ENCODE measurements at regions not wholly inside any gene's neighbourhood (a gene's known extent, or its start where the extent isn't known, plus 50 kb on each side); places are given as distances from the start of the nearest gene placed in this dataset.

DNA sequence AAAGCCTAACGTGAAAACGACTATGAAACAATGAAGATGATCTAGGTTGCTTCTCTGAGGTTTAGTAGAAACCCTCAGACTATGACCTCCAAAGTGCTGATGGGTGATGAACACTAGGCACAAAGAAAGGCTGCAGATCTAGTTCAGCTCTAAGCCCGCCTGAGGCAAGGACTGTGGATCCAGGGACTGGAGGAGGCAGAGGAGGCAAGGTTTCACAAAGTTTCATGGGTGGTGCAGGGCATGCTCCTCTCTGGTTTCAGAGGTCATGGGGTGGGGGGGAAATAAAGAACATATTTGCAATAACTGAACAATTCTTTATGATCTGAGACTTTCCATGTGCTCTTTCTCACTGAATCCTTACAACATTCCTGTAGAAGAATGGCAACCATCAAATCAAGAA, 679.2 kb downstream of the NTRK3 start:
- Histone ChIP-seq H3K4me3 (no peak overlapping the region), H3K27me3 (no peaks in the 10 kb centered on the region), H3K27ac (no peak overlapping the region), H3K36me3 (replicated peaks in 1 of 2) (peaks cover 0 to 3% of the 10 kb centered on the region in 2 donors), H3K4me1 (replicated peaks in 1 of 2) (no peaks in the 10 kb centered on the region), H3K9me3 (replicated peaks in 1 of 3) (no peaks in the 10 kb centered on the region)
- TF ChIP-seq, protein P1, sequence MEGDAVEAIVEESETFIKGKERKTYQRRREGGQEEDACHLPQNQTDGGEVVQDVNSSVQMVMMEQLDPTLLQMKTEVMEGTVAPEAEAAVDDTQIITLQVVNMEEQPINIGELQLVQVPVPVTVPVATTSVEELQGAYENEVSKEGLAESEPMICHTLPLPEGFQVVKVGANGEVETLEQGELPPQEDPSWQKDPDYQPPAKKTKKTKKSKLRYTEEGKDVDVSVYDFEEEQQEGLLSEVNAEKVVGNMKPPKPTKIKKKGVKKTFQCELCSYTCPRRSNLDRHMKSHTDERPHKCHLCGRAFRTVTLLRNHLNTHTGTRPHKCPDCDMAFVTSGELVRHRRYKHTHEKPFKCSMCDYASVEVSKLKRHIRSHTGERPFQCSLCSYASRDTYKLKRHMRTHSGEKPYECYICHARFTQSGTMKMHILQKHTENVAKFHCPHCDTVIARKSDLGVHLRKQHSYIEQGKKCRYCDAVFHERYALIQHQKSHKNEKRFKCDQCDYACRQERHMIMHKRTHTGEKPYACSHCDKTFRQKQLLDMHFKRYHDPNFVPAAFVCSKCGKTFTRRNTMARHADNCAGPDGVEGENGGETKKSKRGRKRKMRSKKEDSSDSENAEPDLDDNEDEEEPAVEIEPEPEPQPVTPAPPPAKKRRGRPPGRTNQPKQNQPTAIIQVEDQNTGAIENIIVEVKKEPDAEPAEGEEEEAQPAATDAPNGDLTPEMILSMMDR (IDR thresholded peaks at IDR 0.05) = no peak
- no peak for TF ChIP-seq POLR2A (IDR thresholded peaks at IDR 0.05)
- DNase-seq = no peak
- intact Hi-C loops (cut with DNase I) = no loop called here
- WGBS, 4 donors = 70 to 76% (median 72%) methylated on average over 3 of the region's 3 CpGs

DNA sequence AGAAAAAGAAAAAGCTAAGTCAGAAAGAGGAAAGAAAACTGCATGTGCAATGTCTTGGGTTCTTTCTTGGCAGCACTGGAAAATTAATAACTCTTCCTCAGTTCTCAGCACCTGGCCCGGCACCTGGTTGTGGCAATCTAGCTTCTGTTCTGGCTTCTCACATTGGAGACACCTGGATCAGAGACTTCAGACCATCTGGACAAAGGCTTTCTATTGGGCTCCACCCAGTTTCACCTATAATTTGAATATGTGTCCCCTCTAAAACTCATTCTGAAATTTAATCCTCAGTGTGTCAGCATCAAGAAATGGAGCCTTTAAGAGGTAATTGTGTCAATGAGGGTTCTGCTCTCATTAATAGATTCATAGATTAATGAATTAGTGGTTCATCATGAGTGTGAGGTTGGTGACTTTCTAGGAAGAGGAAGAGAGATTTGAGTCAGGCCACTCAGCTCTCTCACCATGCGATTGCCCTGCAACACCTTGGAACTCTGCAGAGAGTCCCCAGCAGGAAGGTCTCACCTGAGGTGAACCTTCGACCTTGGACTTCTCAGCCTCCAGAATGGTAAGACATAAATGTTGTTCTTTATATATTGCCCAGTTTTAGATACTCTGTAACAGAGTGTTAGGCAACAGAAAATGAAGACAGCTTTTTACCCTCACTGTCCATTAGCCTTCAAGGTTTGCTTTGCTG, 679.9 kb downstream of the NTRK3 start:
- Histone ChIP-seq H3K27me3 (no peaks in the 10 kb centered on the region), H3K27ac (no peak overlapping the region), H3K4me3 (no peak overlapping the region), H3K9me3 (replicated peaks in 1 of 3) (no peaks in the 10 kb centered on the region), H3K4me1 (replicated peaks in 1 of 2) (no peaks in the 10 kb centered on the region), H3K36me3 (replicated peaks in 1 of 2) (peaks cover 0 to 3% of the 10 kb centered on the region in 2 donors)
- TF ChIP-seq, protein P1 (IDR thresholded peaks at IDR 0.05) = no peak
- TF ChIP-seq POLR2A (IDR thresholded peaks at IDR 0.05) = no peak
- 60 to 82% (median 68%) methylated on average over 3 of the region's 3 CpGs for WGBS, 4 donors
- intact Hi-C loops (cut with DNase I) = no loop called here
- DNase-seq = no peak

DNA sequence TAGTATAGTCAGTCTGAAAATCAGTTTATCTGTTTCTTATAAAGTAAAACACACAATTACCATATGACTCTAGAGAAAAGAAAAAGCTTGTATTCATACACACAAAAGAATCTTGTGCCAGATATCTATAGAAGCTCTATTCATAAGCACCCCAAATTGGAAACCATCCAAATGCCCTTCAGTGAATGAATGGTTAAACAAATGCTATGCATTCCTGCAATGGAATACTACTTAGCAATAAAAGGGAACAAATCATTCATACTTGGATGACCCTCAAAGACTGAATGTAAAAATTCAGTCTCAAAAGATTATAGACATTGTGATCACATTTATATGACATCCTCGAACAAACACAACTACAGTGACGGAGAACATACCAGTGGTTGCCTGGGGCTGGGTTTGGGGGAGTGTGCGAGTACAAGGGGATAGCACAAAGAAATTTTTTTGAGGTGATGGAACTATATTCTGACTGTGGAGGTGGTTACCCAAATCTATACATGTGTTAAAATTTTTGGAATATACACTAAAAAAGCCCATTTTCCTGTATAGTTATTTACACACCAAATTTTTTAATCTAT, 680.6 kb downstream of the NTRK3 start:
- H3K4me1 ChIP-seq (replicated peaks in 1 of 2) = no peaks in the 10 kb centered on the region
- peaks cover 0 to 3% of the 10 kb centered on the region in 2 donors for H3K36me3 ChIP-seq (replicated peaks in 1 of 2)
- intact Hi-C loops (cut with DNase I) = no loop called here
- H3K9me3 ChIP-seq (replicated peaks in 1 of 3) = no peaks in the 10 kb centered on the region
- no peaks in the 10 kb centered on the region for H3K27me3 ChIP-seq
- 85 to 88% (median 87%) methylated on average over 3 of the region's 3 CpGs for WGBS, 4 donors
- no peak overlapping the region for H3K4me3 ChIP-seq
- H3K27ac ChIP-seq = no peak overlapping the region
- DNase-seq = no peak
- TF ChIP-seq POLR2A (IDR thresholded peaks at IDR 0.05) = no peak
- TF ChIP-seq, protein P1 (IDR thresholded peaks at IDR 0.05) = no peak

DNA sequence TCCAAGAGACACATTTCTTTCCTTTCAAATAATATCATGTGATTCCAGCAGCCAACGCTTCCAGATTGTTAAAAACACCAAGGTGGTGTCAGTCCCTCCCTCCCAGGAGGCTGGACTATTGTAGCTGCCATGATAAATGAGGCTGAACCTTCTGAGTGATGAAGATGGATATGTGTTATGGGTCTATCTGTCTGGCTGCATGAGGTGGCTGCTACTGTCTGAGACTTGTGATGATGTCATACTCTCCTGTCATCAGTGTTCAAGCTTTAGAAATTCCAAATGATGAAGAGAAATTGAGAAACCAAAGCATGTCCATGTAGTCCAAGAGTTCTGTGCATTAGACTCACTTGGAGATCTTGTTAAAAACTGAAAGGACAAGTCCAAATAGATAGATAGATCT, 683.0 kb downstream of the NTRK3 start:
- Histone ChIP-seq H3K27ac (no peak overlapping the region), H3K9me3 (replicated peaks in 1 of 3) (no peaks in the 10 kb centered on the region), H3K4me3 (no peak overlapping the region), H3K4me1 (replicated peaks in 1 of 2) (no peaks in the 10 kb centered on the region), H3K27me3 (no peaks in the 10 kb centered on the region), H3K36me3 (replicated peaks in 1 of 2) (peaks cover 0 to 3% of the 10 kb centered on the region in 2 donors)
- intact Hi-C loops (cut with DNase I) = no loop called here
- 77 to 86% (median 79%) methylated on average over 1 of the region's 1 CpG for WGBS, 4 donors
- TF ChIP-seq POLR2A (IDR thresholded peaks at IDR 0.05) = no peak
- TF ChIP-seq, protein P1 (IDR thresholded peaks at IDR 0.05) = no peak
- no peak for DNase-seq
